Neutrophil (primary cell): ENCODE measurements at regions not wholly inside any gene's neighbourhood (a gene's known extent, or its start where the extent isn't known, plus 50 kb on each side); places are given as distances from the start of the nearest gene placed in this dataset.

ENCODE experiments used
- H3K27ac ChIP-seq: fragments of 200-600 bp; sonication (generic); 2 replicates; pipeline ENCODE4 v1.5.1; 2016; ENCODE audit warnings: mild to moderate bottlenecking, moderate library complexity
- H3K27me3 ChIP-seq: fragments of 200-600 bp; sonication (generic); 2 replicates; pipeline ENCODE4 v1.6.0; 2016; ENCODE audit warnings: mild to moderate bottlenecking
- H3K36me3 ChIP-seq: fragments of 200-600 bp; sonication (generic); 2 replicates; pipeline ENCODE4 v1.5.1; 2017
- H3K4me1 ChIP-seq, 2 experiments: fragments of 200-600 bp in 1 of 2; sonication (generic) in 1 of 2; 1 replicate in 1 of 2; 2 replicates in 1 of 2; pipeline versions ENCODE4 v1.5.1 to v1.6.1; 2013 to 2016; ENCODE audit warnings: low read depth in 1 of 2, low read length in 1 of 2, mild to moderate bottlenecking in 1 of 2, moderate library complexity in 1 of 2; ENCODE audit not compliant: control insufficient read depth in 1 of 2, insufficient read depth in 1 of 2
- H3K4me3 ChIP-seq, 2 experiments: fragments of 200-600 bp in 1 of 2; sonication (generic) in 1 of 2; 1 replicate in 1 of 2; 2 replicates in 1 of 2; pipeline ENCODE4 v1.5.1; 2013 to 2016; ENCODE audit warnings: low read depth in 1 of 2, low read length in 1 of 2, mild to moderate bottlenecking in 1 of 2, moderate library complexity in 1 of 2
- H3K9me3 ChIP-seq: fragments of 200-600 bp; sonication (generic); 2 replicates; pipeline ENCODE4 v1.5.1; 2016
- CTCF ChIP-seq: fragments of 200-600 bp; sonication (generic); IDR thresholded peaks from 2 replicates; pipeline ENCODE4 v1.5.1; 2016; ENCODE audit warnings: antibody characterized with exemption

GRCh38 chr11:45365961-45366618 lies 79.9 kb upstream of the SYT13 start:
- no peaks in the 10 kb centered on the region for H3K4me1 ChIP-seq
- no peak for TF ChIP-seq CTCF
- no peaks in the 10 kb centered on the region for H3K36me3 ChIP-seq
- H3K27me3 ChIP-seq: peaks cover 87% of the 10 kb centered on the region
- H3K27ac ChIP-seq: no peak overlapping the region
- H3K9me3 ChIP-seq: no peaks in the 10 kb centered on the region
- no peak overlapping the region for H3K4me3 ChIP-seq

GRCh38 chr11:45362636-45363035 lies 76.5 kb upstream of the SYT13 start:
- Histone ChIP-seq H3K4me3 (no peak overlapping the region), H3K9me3 (no peaks in the 10 kb centered on the region), H3K4me1 (no peaks in the 10 kb centered on the region), H3K36me3 (no peaks in the 10 kb centered on the region), H3K27ac (no peak overlapping the region), H3K27me3 (peaks cover 85% of the 10 kb centered on the region)
- TF ChIP-seq CTCF: no peak

DNA sequence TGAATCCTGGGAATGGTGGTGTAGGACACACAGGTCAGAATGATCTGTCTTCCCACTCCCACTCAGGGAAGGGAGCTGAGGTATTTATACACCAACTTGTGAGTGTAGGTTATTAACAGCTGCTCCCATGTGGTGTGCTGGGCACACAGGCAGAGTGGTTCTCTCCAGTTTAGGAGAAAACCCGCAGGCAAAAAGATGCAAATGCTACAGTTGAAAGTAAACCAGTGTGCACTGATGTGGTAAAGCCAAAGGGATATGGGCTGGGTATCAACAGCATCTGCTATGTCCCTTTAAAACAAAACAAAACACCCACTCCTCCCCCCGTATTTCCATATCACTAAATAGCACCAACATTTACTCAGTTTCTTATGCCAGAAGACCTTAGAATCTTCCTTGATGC lies 75.4 kb upstream of the SYT13 start:
- no peak for TF ChIP-seq CTCF
- Histone ChIP-seq H3K27me3 (peaks cover 88% of the 10 kb centered on the region), H3K4me1 (no peaks in the 10 kb centered on the region), H3K36me3 (no peaks in the 10 kb centered on the region), H3K4me3 (no peak overlapping the region), H3K27ac (no peak overlapping the region), H3K9me3 (no peaks in the 10 kb centered on the region)

- Histone ChIP-seq H3K4me1 (peaks cover 4 to 7% of the 10 kb centered on the region in 2 experiments), H3K36me3 (no peaks in the 10 kb centered on the region), H3K27ac (no peak overlapping the region), H3K9me3 (no peaks in the 10 kb centered on the region), H3K27me3 (peaks cover 83% of the 10 kb centered on the region), H3K4me3 (peak overlapping the region in 1 of 2 experiments; percentile 35)
- no peak for TF ChIP-seq CTCF
Measured at GRCh38 chr11:45355706-45356041, 69.5 kb upstream of the SYT13 start.

GRCh38 chr11:45354976-45355705 lies 69.0 kb upstream of the SYT13 start:
- H3K4me1 ChIP-seq: peaks cover 4 to 7% of the 10 kb centered on the region in 2 experiments
- no peaks in the 10 kb centered on the region for H3K36me3 ChIP-seq
- peak overlapping the region in 1 of 2 experiments; percentile 35 for H3K4me3 ChIP-seq
- H3K9me3 ChIP-seq: no peaks in the 10 kb centered on the region
- H3K27me3 ChIP-seq: peaks cover 83% of the 10 kb centered on the region
- TF ChIP-seq CTCF: no peak
- no peak overlapping the region for H3K27ac ChIP-seq
